Mucosa of stomach (tissue), 1 donor: ENCODE measurements at regions not wholly inside any gene's neighbourhood (a gene's known extent, or its start where the extent isn't known, plus 50 kb on each side); places are given as distances from the start of the nearest gene placed in this dataset.

Experiments used
- H3K27me3 ChIP-seq: one replicate; pipeline ENCODE4 v1.7.0; 2013; ENCODE audit warnings: mild to moderate bottlenecking, low read length; ENCODE audit not compliant: control insufficient read depth, insufficient read depth
- H3K36me3 ChIP-seq: one replicate; pipeline ENCODE4 v1.7.0; 2013; ENCODE audit warnings: low read length; ENCODE audit not compliant: control insufficient read depth, insufficient read depth
- H3K4me1 ChIP-seq: one replicate; pipeline ENCODE4 v1.7.0; 2013; ENCODE audit warnings: mild to moderate bottlenecking, low read length; ENCODE audit not compliant: control insufficient read depth, insufficient read depth
- H3K4me3 ChIP-seq: one replicate; pipeline ENCODE4 v1.7.0; 2013; ENCODE audit warnings: low read length
- H3K9ac ChIP-seq: one replicate; pipeline ENCODE4 v1.7.0; 2013; ENCODE audit warnings: mild to moderate bottlenecking, low read length, moderate library complexity
- H3K9me3 ChIP-seq: one replicate; pipeline ENCODE4 v1.7.0; 2013; ENCODE audit warnings: mild to moderate bottlenecking, low read length, moderate library complexity; ENCODE audit not compliant: control insufficient read depth
- donor health status: Pancreatic carcinoma.

DNA sequence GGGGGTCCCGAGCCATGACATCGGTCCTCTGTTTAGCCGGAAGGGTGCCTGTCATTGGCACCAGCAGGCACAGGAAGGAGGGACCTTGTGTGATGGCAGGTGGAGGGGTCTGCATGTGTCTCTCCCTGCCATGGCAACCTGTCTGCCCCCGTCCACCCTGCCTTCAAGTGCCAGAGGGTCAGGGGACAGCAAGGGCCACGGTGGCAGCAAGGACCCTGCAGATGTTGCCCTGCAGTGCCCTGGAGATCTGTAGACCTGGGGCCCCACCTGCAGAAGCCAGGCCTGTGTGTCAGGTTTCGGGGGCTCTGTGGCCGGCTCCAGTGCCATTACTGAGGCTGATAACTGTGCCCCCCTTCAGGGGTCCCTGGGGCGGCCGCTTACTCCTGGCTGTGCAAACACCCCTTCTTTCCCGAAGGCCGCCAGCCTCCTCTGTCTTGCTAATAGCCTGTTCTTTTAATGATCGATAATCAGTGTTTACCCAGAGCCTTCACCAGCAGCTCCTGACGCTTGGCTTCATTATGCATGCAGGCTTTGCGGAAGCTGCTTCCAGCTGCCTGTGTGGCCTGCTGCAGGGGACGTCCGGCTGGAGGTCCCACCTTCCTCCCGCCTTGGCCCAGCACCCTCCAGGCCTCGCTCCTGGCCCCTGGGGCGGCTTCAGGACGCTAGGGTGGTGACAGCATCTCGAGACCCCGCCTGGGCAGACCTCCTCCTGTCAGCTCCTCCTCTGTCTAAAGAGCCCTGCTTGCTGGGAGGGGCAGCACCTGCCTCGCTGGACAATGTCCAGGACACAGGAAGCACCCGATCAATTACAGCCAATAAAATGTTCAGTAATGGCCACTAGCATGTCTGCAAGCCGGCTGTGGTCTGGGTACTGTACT lies 153.0 kb downstream of the KIF26A start:
- Histone ChIP-seq H3K9ac (no peak overlapping the region), H3K27me3 (peaks cover 16% of the 10 kb centered on the region), H3K36me3 (no peaks in the 10 kb centered on the region)

DNA sequence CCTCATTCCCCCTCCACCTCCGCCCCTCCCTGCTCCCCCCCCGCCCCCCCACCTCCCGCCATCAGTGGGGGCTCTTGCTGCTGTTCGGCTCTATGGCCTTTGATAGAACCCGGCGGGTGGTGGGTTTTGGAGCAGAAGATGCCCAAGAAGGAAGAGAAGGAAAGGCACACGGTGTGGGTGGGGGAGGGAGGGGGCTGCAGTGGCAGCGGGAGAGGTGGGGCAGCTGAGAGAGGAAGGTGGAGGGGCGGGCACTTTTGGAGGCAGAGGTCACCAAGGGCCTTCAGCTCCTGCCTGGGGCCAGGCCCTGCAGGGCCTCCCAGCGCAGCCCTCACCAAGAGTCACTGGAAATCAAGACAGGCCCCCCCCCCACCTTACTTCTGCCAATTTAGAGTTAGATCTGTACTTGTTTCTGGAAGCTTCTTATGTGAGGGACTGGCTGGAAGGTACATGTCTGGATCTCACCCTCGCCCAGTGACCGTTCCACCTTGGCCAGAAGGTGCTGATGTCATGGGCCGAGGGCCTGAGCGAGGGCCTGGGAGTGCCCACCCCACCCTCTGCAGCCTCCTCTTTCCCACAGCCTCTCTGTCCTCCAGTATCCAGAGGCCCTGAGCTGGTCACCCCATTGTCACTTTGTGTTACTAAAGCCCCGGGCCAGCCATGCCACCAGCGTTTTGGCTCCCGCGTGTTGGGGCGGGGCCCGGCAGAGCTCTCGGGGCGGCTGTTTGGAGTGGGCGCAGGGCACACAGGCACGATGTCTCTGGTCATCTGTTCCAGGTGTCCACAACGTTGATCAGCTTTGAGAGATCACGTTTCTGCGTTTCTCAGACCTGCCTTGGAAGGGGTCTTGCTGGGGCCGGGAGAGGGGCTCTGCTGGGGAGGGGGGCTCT lies 153.9 kb downstream of the KIF26A start:
- Histone ChIP-seq H3K9me3 (no peaks in the 10 kb centered on the region), H3K27me3 (peaks cover 16% of the 10 kb centered on the region), H3K36me3 (no peaks in the 10 kb centered on the region), H3K4me3 (no peak overlapping the region), H3K9ac (no peak overlapping the region), H3K4me1 (no peaks in the 10 kb centered on the region)

More for the DNA sequence above, 153.0 kb downstream of the KIF26A start:
- Histone ChIP-seq H3K9me3 (no peaks in the 10 kb centered on the region), H3K4me1 (no peaks in the 10 kb centered on the region), H3K4me3 (no peak overlapping the region)

DNA sequence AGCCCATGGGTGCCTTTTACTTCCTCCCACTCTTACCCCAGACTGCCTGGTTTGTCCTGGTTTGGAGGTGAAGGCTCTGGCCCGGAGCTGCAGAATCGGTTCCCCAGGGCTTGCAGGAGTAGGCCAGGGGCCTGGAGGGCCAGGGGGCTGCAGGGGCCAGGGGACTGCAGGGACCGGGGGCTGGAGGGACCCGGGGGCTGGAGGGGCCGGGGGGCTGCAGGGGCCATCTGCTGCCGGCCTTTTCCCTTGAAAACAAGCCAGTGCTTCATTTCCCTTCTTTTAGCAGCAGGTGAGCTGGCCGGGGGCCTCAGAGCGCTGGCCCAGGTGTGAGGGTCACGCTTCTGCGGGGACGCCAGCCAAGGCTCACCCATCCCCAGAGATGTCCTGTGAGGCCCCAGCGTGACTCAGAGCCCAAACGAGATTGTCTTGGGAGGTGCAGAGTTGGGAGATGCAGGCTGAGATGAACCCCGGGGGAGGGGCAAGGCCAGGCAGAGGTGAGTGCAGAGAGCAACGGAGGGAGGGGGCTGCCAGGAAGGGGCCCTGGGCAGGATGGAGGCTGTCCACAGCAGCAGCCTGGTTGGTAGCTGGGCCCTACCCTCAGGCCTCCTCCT lies 154.9 kb downstream of the KIF26A start:
- H3K9ac ChIP-seq, result no peak overlapping the region
- no peak overlapping the region for H3K4me3 ChIP-seq
- no peaks in the 10 kb centered on the region for H3K4me1 ChIP-seq
- peaks cover 16% of the 10 kb centered on the region for H3K27me3 ChIP-seq
- no peaks in the 10 kb centered on the region for H3K36me3 ChIP-seq
- no peaks in the 10 kb centered on the region for H3K9me3 ChIP-seq

DNA sequence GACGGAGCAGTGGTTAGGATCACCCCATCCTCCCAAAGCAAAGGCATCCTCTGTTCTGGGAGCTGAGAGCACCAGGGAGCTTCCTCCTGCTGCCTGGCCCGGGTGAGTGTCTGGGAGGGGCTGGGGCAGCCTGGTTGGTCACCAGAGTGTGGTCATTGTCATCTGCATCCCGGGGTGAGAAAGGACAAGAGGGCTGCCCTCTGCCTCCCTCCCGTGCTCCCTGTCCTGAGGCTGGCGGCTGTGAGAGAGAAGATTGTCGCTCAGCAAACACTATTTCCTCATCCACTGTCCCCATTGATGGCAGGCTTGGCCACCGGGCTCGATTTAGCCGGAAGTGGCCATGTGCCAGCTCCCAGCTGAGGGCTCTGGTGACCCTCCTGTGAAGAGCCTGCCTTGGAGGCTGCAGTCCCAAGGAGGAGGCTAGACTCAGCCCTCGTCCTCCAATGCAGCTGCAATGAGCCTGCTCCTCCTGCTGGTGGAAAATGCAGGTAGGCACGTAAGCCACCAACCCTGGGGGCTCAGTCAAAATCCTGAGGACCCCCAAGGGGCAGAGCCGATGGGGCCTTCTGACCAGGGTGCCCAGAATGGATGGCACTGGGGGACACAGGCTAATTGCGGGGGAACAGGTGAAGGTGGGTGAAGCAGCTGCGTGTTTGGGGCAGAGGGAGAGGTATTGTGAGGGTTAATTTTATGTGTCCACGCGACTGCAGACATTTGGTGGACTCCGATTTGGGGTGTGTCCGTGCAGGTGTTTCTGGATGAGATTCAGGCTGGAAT lies 155.7 kb downstream of the KIF26A start:
- no peaks in the 10 kb centered on the region for H3K4me1 ChIP-seq
- H3K9me3 ChIP-seq, result no peaks in the 10 kb centered on the region
- no peaks in the 10 kb centered on the region for H3K36me3 ChIP-seq
- no peak overlapping the region for H3K4me3 ChIP-seq
- H3K27me3 ChIP-seq, result peaks cover 16% of the 10 kb centered on the region
- no peak overlapping the region for H3K9ac ChIP-seq

DNA sequence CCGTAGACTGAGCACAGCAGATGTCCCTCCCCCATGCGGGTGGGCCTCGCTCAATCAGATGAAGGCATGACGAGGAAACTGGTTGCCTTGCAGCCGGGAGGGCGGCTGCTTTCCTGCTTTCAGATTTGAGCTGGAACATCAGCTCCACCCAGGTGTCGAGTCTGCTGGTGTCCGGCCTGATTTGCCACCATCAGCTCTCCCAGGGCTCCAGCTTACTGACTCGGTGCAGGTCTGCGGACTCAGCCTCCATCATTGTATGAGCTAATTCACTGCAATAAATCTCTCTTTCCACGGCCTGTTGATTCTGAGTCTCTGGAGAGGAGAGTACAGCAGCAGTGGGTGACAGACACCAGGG lies 156.2 kb downstream of the KIF26A start:
- no peak overlapping the region for H3K4me3 ChIP-seq
- H3K36me3 ChIP-seq, result no peaks in the 10 kb centered on the region
- H3K9ac ChIP-seq, result no peak overlapping the region
- no peaks in the 10 kb centered on the region for H3K4me1 ChIP-seq
- peaks cover 16% of the 10 kb centered on the region for H3K27me3 ChIP-seq
- H3K9me3 ChIP-seq, result no peaks in the 10 kb centered on the region

DNA sequence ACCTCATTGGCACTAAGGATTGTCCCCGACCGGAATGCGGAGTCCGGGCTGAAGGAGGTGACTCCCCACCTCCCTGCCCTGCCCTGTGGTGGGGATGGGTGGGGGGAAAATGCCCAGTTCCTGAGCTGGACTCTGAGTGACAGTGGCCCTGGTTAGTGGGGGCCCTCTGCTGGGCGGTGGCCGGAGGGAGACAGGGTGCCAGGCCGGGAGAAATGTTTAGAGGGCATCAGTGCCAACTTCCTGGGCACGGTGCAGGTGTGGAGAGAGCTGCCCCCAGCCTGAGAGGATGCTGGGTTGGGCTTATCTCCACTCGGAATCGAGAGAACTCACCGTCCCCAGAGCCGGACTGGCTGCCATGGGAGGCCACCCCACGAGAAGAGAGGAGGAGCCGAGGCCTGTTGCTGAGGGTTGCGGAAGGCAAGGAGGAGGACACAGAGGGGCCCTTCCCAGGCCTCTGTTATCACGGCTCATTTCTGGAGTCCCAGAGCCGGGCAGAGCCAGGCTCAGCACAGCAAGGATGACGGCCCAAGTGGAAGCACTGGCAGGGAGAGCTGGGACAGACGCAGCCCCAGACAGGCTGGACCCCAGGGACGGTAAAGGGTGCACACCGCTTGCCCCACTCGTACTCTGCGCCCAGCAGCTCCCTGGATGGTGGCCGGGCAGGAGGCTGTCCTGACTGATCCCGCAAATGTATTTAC lies 156.7 kb downstream of the KIF26A start:
- H3K9ac ChIP-seq, result no peak overlapping the region
- H3K27me3 ChIP-seq, result peaks cover 16% of the 10 kb centered on the region
- H3K9me3 ChIP-seq, result no peaks in the 10 kb centered on the region
- no peaks in the 10 kb centered on the region for H3K36me3 ChIP-seq
- no peak overlapping the region for H3K4me3 ChIP-seq
- H3K4me1 ChIP-seq, result no peaks in the 10 kb centered on the region

DNA sequence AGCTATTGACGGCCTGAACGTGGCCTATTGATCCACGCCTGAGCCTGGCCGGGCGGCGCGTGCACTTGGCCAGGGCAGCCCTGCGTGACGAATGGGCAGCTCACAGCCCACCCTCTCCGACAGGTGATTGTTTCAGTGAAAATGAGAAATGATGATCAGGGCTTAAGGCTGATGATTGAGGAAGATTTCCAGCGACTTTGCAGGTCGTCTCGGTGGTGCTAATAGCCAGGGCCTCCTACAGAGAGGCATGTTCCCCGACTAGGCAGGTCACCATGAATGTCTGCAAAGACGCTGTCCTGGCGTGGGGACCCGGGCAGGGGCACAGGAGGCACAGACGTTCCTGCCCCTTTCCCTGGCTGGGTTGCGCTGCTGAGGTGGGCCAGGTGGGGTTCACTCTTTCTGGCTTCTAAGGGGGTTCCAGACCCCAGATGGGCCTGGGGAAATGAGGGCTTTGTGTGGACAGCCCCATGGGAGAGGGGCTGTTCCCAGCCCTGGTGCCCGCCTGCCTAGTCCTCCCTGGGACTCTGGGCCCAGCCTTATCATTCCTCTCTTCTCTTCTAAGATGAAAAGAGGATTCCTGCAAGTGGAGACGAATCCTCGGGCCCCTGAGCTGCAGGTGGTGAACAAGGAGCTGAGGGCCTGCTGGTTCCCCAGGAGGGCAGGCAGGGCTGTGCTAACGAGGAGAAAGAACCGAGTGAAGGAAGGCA lies 157.4 kb downstream of the KIF26A start:
- no peaks in the 10 kb centered on the region for H3K36me3 ChIP-seq
- H3K27me3 ChIP-seq, result peaks cover 11% of the 10 kb centered on the region
- H3K4me3 ChIP-seq, result no peak overlapping the region
- H3K4me1 ChIP-seq, result no peaks in the 10 kb centered on the region
- no peak overlapping the region for H3K9ac ChIP-seq
- H3K9me3 ChIP-seq, result no peaks in the 10 kb centered on the region

DNA sequence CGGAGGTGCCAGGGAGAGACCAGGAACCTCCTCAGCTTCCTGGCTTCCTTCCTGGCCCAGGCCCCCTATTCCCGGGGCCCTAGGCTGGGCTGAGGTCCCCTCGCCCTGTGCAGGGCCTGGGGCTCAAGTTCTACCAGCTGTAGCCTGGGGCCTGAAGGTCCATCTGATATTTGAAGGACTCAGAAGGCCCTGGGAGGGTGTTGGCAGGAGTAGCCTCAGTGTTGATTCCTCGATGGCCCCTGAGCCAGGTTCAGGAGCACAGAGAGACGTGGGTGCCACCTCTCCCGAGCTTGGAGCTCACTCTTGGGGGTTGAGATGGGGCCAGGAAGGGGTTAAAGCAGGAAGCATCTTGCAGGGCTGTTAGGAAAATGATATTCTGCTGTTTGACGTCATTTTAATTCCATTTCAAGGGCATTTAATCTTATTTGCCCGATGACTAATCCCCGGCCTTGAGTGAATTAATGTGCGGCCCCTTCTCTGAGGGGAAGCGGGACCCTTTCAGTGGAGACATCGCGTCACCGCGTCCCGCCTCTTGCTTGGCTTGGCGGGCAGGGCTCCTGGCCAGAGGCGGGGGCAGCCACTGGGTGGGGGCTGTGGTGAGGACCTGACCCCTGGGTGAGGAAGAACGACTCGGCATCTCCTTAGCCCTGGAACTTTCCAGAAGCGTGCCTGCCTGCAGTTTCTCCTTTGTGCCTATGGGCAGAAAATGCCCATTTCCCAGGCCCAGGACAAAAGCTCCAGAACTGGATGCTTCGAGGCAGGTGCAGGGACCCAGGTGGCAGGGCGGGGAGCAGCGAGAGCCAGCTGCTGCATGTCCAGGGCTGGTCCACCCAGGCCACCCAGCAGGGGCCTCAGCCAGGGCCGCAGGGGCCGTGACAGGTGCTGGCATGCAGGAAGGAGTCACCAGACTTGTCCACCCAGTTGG lies 158.3 kb downstream of the KIF26A start:
- no peaks in the 10 kb centered on the region for H3K4me1 ChIP-seq
- no peaks in the 10 kb centered on the region for H3K36me3 ChIP-seq
- no peak overlapping the region for H3K9ac ChIP-seq
- H3K4me3 ChIP-seq, result no peak overlapping the region
- H3K9me3 ChIP-seq, result no peaks in the 10 kb centered on the region
- peaks cover 7% of the 10 kb centered on the region for H3K27me3 ChIP-seq

DNA sequence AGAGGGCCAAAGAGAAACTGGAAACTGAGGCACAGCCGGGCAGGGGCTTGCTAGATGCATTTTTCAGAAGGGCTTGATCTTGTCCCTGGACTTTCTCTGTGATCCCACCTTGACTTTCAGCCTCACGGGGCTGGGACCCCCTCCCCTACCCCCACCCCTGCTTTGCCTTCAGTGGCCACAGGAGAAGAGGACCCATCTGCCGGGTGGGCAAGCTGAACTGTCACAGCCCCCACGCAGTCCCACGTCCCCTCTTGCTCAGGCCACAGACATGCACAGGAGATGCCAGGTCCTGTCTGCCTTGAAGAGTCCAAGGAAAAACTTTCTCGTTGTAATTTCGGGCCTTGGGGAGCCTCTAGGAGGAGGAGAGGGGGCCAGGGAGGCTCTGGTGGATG lies 158.9 kb downstream of the KIF26A start:
- Histone ChIP-seq H3K9ac (no peak overlapping the region), H3K36me3 (no peaks in the 10 kb centered on the region), H3K9me3 (no peaks in the 10 kb centered on the region), H3K27me3 (peaks cover 6% of the 10 kb centered on the region), H3K4me1 (no peaks in the 10 kb centered on the region), H3K4me3 (no peak overlapping the region)

DNA sequence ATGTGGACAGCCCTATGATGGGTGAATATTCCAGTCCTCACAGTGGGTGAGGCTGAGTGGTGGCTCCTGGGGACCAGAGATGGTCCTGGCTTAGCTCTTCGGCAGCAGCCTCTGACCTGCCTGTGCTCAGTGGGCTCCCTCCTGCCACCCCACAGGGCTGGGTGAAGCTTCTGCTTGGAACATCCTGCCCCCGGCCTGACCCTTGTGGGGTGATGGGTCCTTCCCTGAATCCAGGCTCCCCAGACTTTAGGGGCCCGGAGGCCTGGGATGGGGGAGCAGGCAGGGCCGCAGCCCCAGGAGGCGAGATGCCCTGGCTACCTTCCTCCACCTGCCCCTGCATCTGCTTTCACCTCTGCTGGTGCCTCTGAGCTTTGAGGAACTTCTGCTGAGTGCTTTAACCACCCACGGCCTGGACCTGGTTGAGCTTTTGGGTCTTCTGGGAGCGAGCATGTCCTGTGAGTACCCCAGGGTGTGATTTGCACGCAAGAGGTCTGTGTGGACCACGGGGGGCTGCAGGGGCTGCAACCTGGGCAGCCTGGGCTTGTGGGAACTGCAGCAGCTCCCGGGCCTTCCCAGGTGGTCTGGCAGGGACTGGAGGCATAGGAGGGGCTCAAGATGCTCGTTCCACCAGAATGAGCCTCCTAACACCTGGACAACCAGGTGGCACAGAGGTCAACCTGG lies 159.5 kb downstream of the KIF26A start:
- no peaks in the 10 kb centered on the region for H3K4me1 ChIP-seq
- H3K27me3 ChIP-seq, result peaks cover 3% of the 10 kb centered on the region
- H3K9ac ChIP-seq, result no peak overlapping the region
- no peaks in the 10 kb centered on the region for H3K36me3 ChIP-seq
- no peaks in the 10 kb centered on the region for H3K9me3 ChIP-seq
- H3K4me3 ChIP-seq, result no peak overlapping the region
